Cardiac septum (tissue), 1 donor: ENCODE measurements at regions not wholly inside any gene's neighbourhood (a gene's known extent, or its start where the extent isn't known, plus 50 kb on each side); places are given as distances from the start of the nearest gene placed in this dataset.

Experiments used
- DNase-seq: peaks from one replicate; pipeline ENCODE4 v3.0.0-alpha.2; 2020; ENCODE audit warnings: low spot score
- intact Hi-C: fragments of 100-400 bp; cut with DNase I; formaldehyde crosslinking; loops from one replicate; pipeline ENCODE4 v1.14.0; 2022
- donor health status: DM: no; HTN: no; CAD: no.

GRCh38 chr9:23979491-23979890, 153.5 kb upstream of the ELAVL2 start:
- intact Hi-C loops, result no loop called here
- no peak for DNase-seq

- intact Hi-C loops, result no loop called here
Measured at GRCh38 chr9:23962101-23962500, 136.1 kb upstream of the ELAVL2 start.

GRCh38 chr9:23945897-23946296, 119.9 kb upstream of the ELAVL2 start:
- no peak for DNase-seq
- intact Hi-C loops, result no loop called here

More at GRCh38 chr9:23962101-23962500, 136.1 kb upstream of the ELAVL2 start:
- DNase-seq, result no peak

GRCh38 chr9:23941051-23941450, 115.0 kb upstream of the ELAVL2 start:
- intact Hi-C loops, result no loop called here
- no peak for DNase-seq

GRCh38 chr9:23938908-23939307, 112.9 kb upstream of the ELAVL2 start:
- DNase-seq, result no peak
- intact Hi-C loops, result no loop called here

- no peak for DNase-seq
- intact Hi-C loops, result no loop called here
Measured at GRCh38 chr9:23934291-23934906, 108.4 kb upstream of the ELAVL2 start.

- DNase-seq, result no peak
- intact Hi-C loops, result no loop called here
Measured at GRCh38 chr9:23933348-23933747, 107.3 kb upstream of the ELAVL2 start.

GRCh38 chr9:23926368-23926767, 100.3 kb upstream of the ELAVL2 start:
- no peak for DNase-seq
- intact Hi-C loops, result no loop called here

- no peak for DNase-seq
- intact Hi-C loops, result no loop called here
Measured at GRCh38 chr9:23914431-23915003, 88.5 kb upstream of the ELAVL2 start.

- intact Hi-C loops, result no loop called here
- no peak for DNase-seq
Measured at GRCh38 chr9:23907343-23907742, 81.3 kb upstream of the ELAVL2 start.

GRCh38 chr9:23887781-23888180, 61.7 kb upstream of the ELAVL2 start:
- no peak for DNase-seq
- intact Hi-C loops, result loop anchor here (10.0 kb wide), 1 partner anchor 763 kb away; no protein-coding TSS in a partner anchor
